GM23338 (cell line): ENCODE measurements at regions not wholly inside any gene's neighbourhood (a gene's known extent, or its start where the extent isn't known, plus 50 kb on each side); places are given as distances from the start of the nearest gene placed in this dataset.

Experiments used
- ATAC-seq: fragments of 200-7000 bp; cut with Tn5 transposase; 3 replicates; pipeline ENCODE4 v1.9.1; 2020
- DNase-seq: peaks from one replicate; pipeline ENCODE4 v3.0.0-alpha.2; 2015; ENCODE audit warnings: low spot score
- H2AFZ ChIP-seq: fragments of 200-600 bp; sonication (generic); 2 replicates; pipeline ENCODE4 v1.8.0; 2016; ENCODE audit warnings: antibody characterized with exemption, mild to moderate bottlenecking, moderate library complexity
- H3F3A ChIP-seq: fragments of 200-600 bp; sonication (generic); replicated peaks from 2 replicates; pipeline ENCODE4 v1.8.0; 2017; ENCODE audit warnings: antibody characterized with exemption, mixed run types, low read depth
- H3K27ac ChIP-seq: fragments of 200-600 bp; sonication (generic); 2 replicates; pipeline ENCODE4 v1.6.1; 2016; ENCODE audit warnings: low read depth
- H3K27me3 ChIP-seq: fragments of 200-600 bp; sonication (generic); 2 replicates; pipeline ENCODE4 v1.8.0; 2016; ENCODE audit warnings: mild to moderate bottlenecking, mixed run types, moderate library complexity; ENCODE audit not compliant: insufficient read depth
- H3K36me3 ChIP-seq: fragments of 200-600 bp; sonication (generic); 2 replicates; pipeline ENCODE4 v1.8.0; 2016; ENCODE audit warnings: mild to moderate bottlenecking; ENCODE audit not compliant: insufficient read depth
- H3K4me1 ChIP-seq: fragments of 200-600 bp; sonication (generic); 2 replicates; pipeline ENCODE4 v1.8.0; 2016; ENCODE audit warnings: mild to moderate bottlenecking, moderate library complexity; ENCODE audit not compliant: insufficient read depth
- H3K4me2 ChIP-seq: fragments of 200-600 bp; sonication (generic); 2 replicates; pipeline ENCODE4 v1.7.1; 2017; ENCODE audit warnings: mixed run types
- H3K4me3 ChIP-seq: fragments of 200-600 bp; sonication (generic); 2 replicates; pipeline ENCODE4 v1.6.1; 2016; ENCODE audit warnings: mixed run types
- H3K79me2 ChIP-seq: fragments of 200-600 bp; sonication (generic); replicated peaks from 2 replicates; pipeline ENCODE4 v1.8.0; 2017; ENCODE audit warnings: mild to moderate bottlenecking; ENCODE audit not compliant: insufficient read depth
- H3K9me2 ChIP-seq: fragments of 200-600 bp; sonication (generic); 2 replicates; pipeline ENCODE4 v1.8.0; 2017; ENCODE audit not compliant: insufficient read depth
- H4K20me1 ChIP-seq: fragments of 200-600 bp; sonication (generic); replicated peaks from 2 replicates; pipeline ENCODE4 v1.8.0; 2017; ENCODE audit warnings: mild to moderate bottlenecking; ENCODE audit not compliant: insufficient read depth
- H3K27ac Mint-ChIP-seq: 2 replicates; pipeline ENCODE4 v1.8.0; 2020; ENCODE audit warnings: inconsistent platforms, mild to moderate bottlenecking, moderate library complexity, mixed read lengths
- H3K27me3 Mint-ChIP-seq: 3 replicates; pipeline ENCODE4 v1.8.0; 2022; ENCODE audit warnings: low read depth, mild to moderate bottlenecking, moderate library complexity, mixed read lengths, inconsistent platforms; ENCODE audit not compliant: insufficient read depth, poor library complexity
- H3K36me3 Mint-ChIP-seq: 3 replicates; pipeline ENCODE4 v1.8.0; 2021; ENCODE audit warnings: low read depth, mild to moderate bottlenecking, inconsistent platforms, moderate library complexity, mixed read lengths
- H3K4me1 Mint-ChIP-seq: 3 replicates; pipeline ENCODE4 v1.8.0; 2020; ENCODE audit warnings: mild to moderate bottlenecking, inconsistent platforms, mixed read lengths
- H3K4me3 Mint-ChIP-seq: 3 replicates; pipeline ENCODE4 v1.8.0; 2021; ENCODE audit warnings: moderate library complexity, mild to moderate bottlenecking, inconsistent platforms, mixed read lengths
- H3K9me3 Mint-ChIP-seq: 3 replicates; pipeline ENCODE4 v1.8.0; 2020; ENCODE audit warnings: moderate library complexity, mild to moderate bottlenecking, inconsistent platforms, mixed read lengths
- CREB1 ChIP-seq: fragments of 250-450 bp; sonication (Bioruptor Pico); IDR thresholded peaks from 2 replicates; pipeline ENCODE4 v1.5.0; 2020; ENCODE audit warnings: low read depth, mild to moderate bottlenecking, moderate library complexity
- EZH2 ChIP-seq: fragments of 200-600 bp; sonication (generic); IDR thresholded peaks from one replicate; pipeline ENCODE4 v1.8.0; 2017; ENCODE audit warnings: antibody characterized with exemption, mild to moderate bottlenecking, low read depth; ENCODE audit not compliant: unreplicated experiment
- EZH2phosphoT487 ChIP-seq: fragments of 200-600 bp; sonication (generic); IDR thresholded peaks from one replicate; pipeline ENCODE4 v1.8.1; 2018; ENCODE audit warnings: antibody characterized with exemption; ENCODE audit not compliant: unreplicated experiment
- JUNB ChIP-seq: IDR thresholded peaks from one replicate; pipeline ENCODE4 v1.6.1; 2016; ENCODE audit warnings: antibody characterized with exemption; ENCODE audit not compliant: unreplicated experiment
- NANOG ChIP-seq: IDR thresholded peaks from 2 replicates; pipeline ENCODE4 v1.6.1; 2016; ENCODE audit warnings: antibody characterized with exemption, borderline replicate concordance
- POLR2AphosphoS5 ChIP-seq: IDR thresholded peaks from 2 replicates; pipeline ENCODE4 v1.6.1; 2016; ENCODE audit warnings: antibody characterized with exemption, low read depth
- STAT1 ChIP-seq: IDR thresholded peaks from one replicate; pipeline ENCODE4 v1.6.1; 2016; ENCODE audit warnings: antibody characterized with exemption; ENCODE audit not compliant: unreplicated experiment
- ZNF114 ChIP-seq: fragments of 250-450 bp; sonication (Bioruptor Pico); IDR thresholded peaks from 2 replicates; pipeline ENCODE4 v1.5.0; 2020; ENCODE audit warnings: mild to moderate bottlenecking, moderate library complexity
- ZNF331 ChIP-seq: fragments of 250-450 bp; sonication (Bioruptor Pico); IDR thresholded peaks from 2 replicates; pipeline ENCODE4 v1.5.0; 2020; ENCODE audit warnings: low read depth, mild to moderate bottlenecking, moderate library complexity
- TF ChIP-seq, protein P1 (sequence below): fragments of 250-450 bp; sonication (Bioruptor Pico); IDR thresholded peaks from 2 replicates; pipeline ENCODE4 v1.5.0; 2020; ENCODE audit warnings: mild to moderate bottlenecking, moderate library complexity
- TF ChIP-seq, protein P2 (sequence below): IDR thresholded peaks from one replicate; pipeline ENCODE4 v1.6.1; 2018; ENCODE audit warnings: antibody characterized with exemption; ENCODE audit not compliant: unreplicated experiment
- TF ChIP-seq, protein P3 (sequence below), 2 experiments: fragments of 200-600 bp in 1 of 2; sonication (generic) in 1 of 2; conservative IDR thresholded peaks; 2 replicates each; pipeline versions ENCODE4 v1.5.1 to v1.6.1; 2016 to 2017; ENCODE audit warnings: antibody characterized with exemption in 2 of 2, low read depth in 2 of 2, mild to moderate bottlenecking in 2 of 2, moderate library complexity in 1 of 2
- TF ChIP-seq, protein P4 (sequence below): IDR thresholded peaks from 2 replicates; pipeline ENCODE4 v1.6.1; 2016; ENCODE audit warnings: antibody characterized with exemption

DNA sequence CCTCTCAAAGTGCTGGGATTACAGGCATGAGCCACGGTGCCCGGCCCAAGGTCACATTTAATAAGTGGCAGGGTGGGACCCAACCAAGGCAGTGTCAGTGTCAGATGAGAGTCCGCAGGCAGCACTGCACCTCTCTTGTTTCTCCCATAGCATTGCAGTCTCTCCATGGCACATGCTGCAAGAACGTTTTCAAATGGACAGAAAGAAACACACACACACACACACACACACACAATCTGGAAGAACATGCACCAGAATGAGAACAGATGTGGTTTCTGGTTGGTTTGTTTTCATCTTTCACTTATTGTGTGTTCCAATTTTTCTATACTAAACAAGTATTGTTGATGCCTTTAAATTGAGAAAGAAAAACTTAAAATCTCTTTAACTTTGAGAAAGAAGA, 126.5 kb downstream of the SYF2 start:
- DNase-seq (no peak), ATAC-seq (no peak)
- Histone ChIP-seq H3K36me3 (no peaks in the 10 kb centered on the region), H3K4me1 (no peaks in the 10 kb centered on the region), H3K27ac (no peak overlapping the region), H3K9me2 (no peaks in the 10 kb centered on the region), H3F3A (no peaks in the 10 kb centered on the region), H3K79me2 (no peaks in the 10 kb centered on the region), H4K20me1 (no peaks in the 10 kb centered on the region), H2AFZ (no peak overlapping the region), H3K4me3 (no peak overlapping the region), H3K27me3 (no peaks in the 10 kb centered on the region), H3K4me2 (no peak overlapping the region)
- peaks cover 12% of the 10 kb centered on the region for H3K27me3 Mint-ChIP-seq
- peaks cover 6% of the 10 kb centered on the region; the same call in 2 of the 3 replicates for H3K36me3 Mint-ChIP-seq
- H3K4me1 Mint-ChIP-seq: peaks cover 5% of the 10 kb centered on the region; the same call in 1 of the 3 replicates
- H3K4me3 Mint-ChIP-seq: no peak overlapping the region
- H3K9me3 Mint-ChIP-seq: peaks cover 13% of the 10 kb centered on the region
- TF ChIP-seq CREB1 (no peak), ZNF331 (CRISPR knock-in tag) (no peak), POLR2AphosphoS5 (no peak), EZH2phosphoT487 (no peak), NANOG (no peak), ZNF114 (CRISPR knock-in tag) (no peak), EZH2 (no peak), JUNB (no peak), STAT1 (no peak)
- TF ChIP-seq, protein P1, sequence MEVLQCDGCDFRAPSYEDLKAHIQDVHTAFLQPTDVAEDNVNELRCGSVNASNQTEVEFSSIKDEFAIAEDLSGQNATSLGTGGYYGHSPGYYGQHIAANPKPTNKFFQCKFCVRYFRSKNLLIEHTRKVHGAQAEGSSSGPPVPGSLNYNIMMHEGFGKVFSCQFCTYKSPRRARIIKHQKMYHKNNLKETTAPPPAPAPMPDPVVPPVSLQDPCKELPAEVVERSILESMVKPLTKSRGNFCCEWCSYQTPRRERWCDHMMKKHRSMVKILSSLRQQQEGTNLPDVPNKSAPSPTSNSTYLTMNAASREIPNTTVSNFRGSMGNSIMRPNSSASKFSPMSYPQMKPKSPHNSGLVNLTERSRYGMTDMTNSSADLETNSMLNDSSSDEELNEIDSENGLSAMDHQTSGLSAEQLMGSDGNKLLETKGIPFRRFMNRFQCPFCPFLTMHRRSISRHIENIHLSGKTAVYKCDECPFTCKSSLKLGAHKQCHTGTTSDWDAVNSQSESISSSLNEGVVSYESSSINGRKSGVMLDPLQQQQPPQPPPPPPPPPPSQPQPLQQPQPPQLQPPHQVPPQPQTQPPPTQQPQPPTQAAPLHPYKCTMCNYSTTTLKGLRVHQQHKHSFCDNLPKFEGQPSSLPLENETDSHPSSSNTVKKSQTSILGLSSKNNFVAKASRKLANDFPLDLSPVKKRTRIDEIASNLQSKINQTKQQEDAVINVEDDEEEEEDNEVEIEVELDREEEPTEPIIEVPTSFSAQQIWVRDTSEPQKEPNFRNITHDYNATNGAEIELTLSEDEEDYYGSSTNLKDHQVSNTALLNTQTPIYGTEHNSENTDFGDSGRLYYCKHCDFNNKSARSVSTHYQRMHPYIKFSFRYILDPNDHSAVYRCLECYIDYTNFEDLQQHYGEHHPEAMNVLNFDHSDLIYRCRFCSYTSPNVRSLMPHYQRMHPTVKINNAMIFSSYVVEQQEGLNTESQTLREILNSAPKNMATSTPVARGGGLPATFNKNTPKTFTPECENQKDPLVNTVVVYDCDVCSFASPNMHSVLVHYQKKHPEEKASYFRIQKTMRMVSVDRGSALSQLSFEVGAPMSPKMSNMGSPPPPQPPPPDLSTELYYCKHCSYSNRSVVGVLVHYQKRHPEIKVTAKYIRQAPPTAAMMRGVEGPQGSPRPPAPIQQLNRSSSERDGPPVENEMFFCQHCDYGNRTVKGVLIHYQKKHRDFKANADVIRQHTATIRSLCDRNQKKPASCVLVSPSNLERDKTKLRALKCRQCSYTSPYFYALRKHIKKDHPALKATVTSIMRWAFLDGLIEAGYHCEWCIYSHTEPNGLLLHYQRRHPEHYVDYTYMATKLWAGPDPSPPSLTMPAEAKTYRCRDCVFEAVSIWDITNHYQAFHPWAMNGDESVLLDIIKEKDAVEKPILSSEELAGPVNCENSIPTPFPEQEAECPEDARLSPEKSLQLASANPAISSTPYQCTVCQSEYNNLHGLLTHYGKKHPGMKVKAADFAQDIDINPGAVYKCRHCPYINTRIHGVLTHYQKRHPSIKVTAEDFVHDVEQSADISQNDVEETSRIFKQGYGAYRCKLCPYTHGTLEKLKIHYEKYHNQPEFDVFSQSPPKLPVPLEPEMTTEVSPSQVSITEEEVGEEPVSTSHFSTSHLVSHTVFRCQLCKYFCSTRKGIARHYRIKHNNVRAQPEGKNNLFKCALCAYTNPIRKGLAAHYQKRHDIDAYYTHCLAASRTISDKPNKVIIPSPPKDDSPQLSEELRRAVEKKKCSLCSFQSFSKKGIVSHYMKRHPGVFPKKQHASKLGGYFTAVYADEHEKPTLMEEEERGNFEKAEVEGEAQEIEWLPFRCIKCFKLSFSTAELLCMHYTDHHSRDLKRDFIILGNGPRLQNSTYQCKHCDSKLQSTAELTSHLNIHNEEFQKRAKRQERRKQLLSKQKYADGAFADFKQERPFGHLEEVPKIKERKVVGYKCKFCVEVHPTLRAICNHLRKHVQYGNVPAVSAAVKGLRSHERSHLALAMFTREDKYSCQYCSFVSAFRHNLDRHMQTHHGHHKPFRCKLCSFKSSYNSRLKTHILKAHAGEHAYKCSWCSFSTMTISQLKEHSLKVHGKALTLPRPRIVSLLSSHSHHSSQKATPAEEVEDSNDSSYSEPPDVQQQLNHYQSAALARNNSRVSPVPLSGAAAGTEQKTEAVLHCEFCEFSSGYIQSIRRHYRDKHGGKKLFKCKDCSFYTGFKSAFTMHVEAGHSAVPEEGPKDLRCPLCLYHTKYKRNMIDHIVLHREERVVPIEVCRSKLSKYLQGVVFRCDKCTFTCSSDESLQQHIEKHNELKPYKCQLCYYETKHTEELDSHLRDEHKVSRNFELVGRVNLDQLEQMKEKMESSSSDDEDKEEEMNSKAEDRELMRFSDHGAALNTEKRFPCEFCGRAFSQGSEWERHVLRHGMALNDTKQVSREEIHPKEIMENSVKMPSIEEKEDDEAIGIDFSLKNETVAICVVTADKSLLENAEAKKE (CRISPR knock-in tag): no peak
- TF ChIP-seq, protein P2, sequence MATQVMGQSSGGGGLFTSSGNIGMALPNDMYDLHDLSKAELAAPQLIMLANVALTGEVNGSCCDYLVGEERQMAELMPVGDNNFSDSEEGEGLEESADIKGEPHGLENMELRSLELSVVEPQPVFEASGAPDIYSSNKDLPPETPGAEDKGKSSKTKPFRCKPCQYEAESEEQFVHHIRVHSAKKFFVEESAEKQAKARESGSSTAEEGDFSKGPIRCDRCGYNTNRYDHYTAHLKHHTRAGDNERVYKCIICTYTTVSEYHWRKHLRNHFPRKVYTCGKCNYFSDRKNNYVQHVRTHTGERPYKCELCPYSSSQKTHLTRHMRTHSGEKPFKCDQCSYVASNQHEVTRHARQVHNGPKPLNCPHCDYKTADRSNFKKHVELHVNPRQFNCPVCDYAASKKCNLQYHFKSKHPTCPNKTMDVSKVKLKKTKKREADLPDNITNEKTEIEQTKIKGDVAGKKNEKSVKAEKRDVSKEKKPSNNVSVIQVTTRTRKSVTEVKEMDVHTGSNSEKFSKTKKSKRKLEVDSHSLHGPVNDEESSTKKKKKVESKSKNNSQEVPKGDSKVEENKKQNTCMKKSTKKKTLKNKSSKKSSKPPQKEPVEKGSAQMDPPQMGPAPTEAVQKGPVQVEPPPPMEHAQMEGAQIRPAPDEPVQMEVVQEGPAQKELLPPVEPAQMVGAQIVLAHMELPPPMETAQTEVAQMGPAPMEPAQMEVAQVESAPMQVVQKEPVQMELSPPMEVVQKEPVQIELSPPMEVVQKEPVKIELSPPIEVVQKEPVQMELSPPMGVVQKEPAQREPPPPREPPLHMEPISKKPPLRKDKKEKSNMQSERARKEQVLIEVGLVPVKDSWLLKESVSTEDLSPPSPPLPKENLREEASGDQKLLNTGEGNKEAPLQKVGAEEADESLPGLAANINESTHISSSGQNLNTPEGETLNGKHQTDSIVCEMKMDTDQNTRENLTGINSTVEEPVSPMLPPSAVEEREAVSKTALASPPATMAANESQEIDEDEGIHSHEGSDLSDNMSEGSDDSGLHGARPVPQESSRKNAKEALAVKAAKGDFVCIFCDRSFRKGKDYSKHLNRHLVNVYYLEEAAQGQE: no peak
- TF ChIP-seq, protein P3, sequence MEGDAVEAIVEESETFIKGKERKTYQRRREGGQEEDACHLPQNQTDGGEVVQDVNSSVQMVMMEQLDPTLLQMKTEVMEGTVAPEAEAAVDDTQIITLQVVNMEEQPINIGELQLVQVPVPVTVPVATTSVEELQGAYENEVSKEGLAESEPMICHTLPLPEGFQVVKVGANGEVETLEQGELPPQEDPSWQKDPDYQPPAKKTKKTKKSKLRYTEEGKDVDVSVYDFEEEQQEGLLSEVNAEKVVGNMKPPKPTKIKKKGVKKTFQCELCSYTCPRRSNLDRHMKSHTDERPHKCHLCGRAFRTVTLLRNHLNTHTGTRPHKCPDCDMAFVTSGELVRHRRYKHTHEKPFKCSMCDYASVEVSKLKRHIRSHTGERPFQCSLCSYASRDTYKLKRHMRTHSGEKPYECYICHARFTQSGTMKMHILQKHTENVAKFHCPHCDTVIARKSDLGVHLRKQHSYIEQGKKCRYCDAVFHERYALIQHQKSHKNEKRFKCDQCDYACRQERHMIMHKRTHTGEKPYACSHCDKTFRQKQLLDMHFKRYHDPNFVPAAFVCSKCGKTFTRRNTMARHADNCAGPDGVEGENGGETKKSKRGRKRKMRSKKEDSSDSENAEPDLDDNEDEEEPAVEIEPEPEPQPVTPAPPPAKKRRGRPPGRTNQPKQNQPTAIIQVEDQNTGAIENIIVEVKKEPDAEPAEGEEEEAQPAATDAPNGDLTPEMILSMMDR (conservative IDR thresholded peaks at IDR 0.05; ENCODE audit: low read depth in 2 of 2): no peak
- TF ChIP-seq, protein P4, sequence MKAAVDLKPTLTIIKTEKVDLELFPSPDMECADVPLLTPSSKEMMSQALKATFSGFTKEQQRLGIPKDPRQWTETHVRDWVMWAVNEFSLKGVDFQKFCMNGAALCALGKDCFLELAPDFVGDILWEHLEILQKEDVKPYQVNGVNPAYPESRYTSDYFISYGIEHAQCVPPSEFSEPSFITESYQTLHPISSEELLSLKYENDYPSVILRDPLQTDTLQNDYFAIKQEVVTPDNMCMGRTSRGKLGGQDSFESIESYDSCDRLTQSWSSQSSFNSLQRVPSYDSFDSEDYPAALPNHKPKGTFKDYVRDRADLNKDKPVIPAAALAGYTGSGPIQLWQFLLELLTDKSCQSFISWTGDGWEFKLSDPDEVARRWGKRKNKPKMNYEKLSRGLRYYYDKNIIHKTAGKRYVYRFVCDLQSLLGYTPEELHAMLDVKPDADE: no peak
- H3K27ac Mint-ChIP-seq: no peak overlapping the region
